ENCODE measurements at regions not wholly inside any gene's neighbourhood (a gene's known extent, or its start where the extent isn't known, plus 50 kb on each side); places are given as distances from the start of the nearest gene placed in this dataset.
A peak's percentile ranks its signal among the peaks of the same experiment; 100 is the strongest.
"Not testable (repeated sequence)": the region's sequence is repeated elsewhere in the genome, so short reads cannot be mapped to it uniquely, and the experiment has no call there.

- no peak overlapping the region for H3K4me2 ChIP-seq
- no peaks in the 10 kb centered on the region for H3K9me3 ChIP-seq (ENCODE audit: insufficient read depth, low read depth)
- POLR2A ChIA-PET (ENCODE audit: unreplicated experiment), result no interaction called here
- no peaks in the 10 kb centered on the region for H3F3A ChIP-seq (ENCODE audit: insufficient read depth, low read depth)
- no peak for TF ChIP-seq CTCF (conservative IDR thresholded peaks at IDR 0.05)
- TF ChIP-seq EZH2 (IDR thresholded peaks at IDR 0.05; ENCODE audit: low read depth), result no peak
- H2AFZ ChIP-seq, result no peak overlapping the region
- no peaks in the 10 kb centered on the region for H4K20me1 ChIP-seq (ENCODE audit: insufficient read depth)
- CTCF ChIA-PET, result no interaction called here
- H3K36me3 ChIP-seq (ENCODE audit: low read depth), result no peaks in the 10 kb centered on the region
- BruUV-seq (replicated peaks), result no TSS peak
- no peaks in the 10 kb centered on the region for H3K9me2 ChIP-seq (ENCODE audit: insufficient read depth)
- H3K27me3 ChIP-seq (ENCODE audit: insufficient read depth, low read depth), result peaks cover 16% of the 10 kb centered on the region
- intact Hi-C loops (cut with micrococcal nuclease; ENCODE audit: unreplicated experiment), result no loop called here
- H3K4me1 ChIP-seq (replicated peaks; ENCODE audit: insufficient read depth), result no peaks in the 10 kb centered on the region
- no peaks in the 10 kb centered on the region for H3K79me2 ChIP-seq (ENCODE audit: low read depth)
- no peak overlapping the region for H3K27ac ChIP-seq
- H3K4me3 ChIP-seq, result no peak overlapping the region
- DNase-seq, result no peak
These were observed 277.5 kb upstream of the SGCG start for GRCh38 chr13:22903301-22903700.

- intact Hi-C loops (cut with micrococcal nuclease; ENCODE audit: unreplicated experiment), result no loop called here
- TF ChIP-seq EZH2 (IDR thresholded peaks at IDR 0.05; ENCODE audit: low read depth) (no peak), CTCF (conservative IDR thresholded peaks at IDR 0.05) (no peak)
- ChIA-PET POLR2A (ENCODE audit: unreplicated experiment) (no interaction called here), CTCF (no interaction called here)
- H3K4me2 ChIP-seq, result no peak overlapping the region
- no peaks in the 10 kb centered on the region for H3F3A ChIP-seq (ENCODE audit: insufficient read depth, low read depth)
- no peaks in the 10 kb centered on the region for H3K36me3 ChIP-seq (ENCODE audit: low read depth)
- H3K27ac ChIP-seq, result no peak overlapping the region
- BruUV-seq (replicated peaks), result no TSS peak
- no peaks in the 10 kb centered on the region for H3K9me3 ChIP-seq (ENCODE audit: insufficient read depth, low read depth)
- H3K27me3 ChIP-seq (ENCODE audit: insufficient read depth, low read depth), result peaks cover 16% of the 10 kb centered on the region
- no peaks in the 10 kb centered on the region for H3K4me1 ChIP-seq (replicated peaks; ENCODE audit: insufficient read depth)
- no peaks in the 10 kb centered on the region for H4K20me1 ChIP-seq (ENCODE audit: insufficient read depth)
- no peaks in the 10 kb centered on the region for H3K79me2 ChIP-seq (ENCODE audit: low read depth)
- H3K4me3 ChIP-seq, result no peak overlapping the region
- no peak overlapping the region for H2AFZ ChIP-seq
- no peak for DNase-seq
- H3K9me2 ChIP-seq (ENCODE audit: insufficient read depth), result no peaks in the 10 kb centered on the region
These were observed 276.9 kb upstream of the SGCG start for GRCh38 chr13:22903925-22904324.

- Histone ChIP-seq H3K9me3 (ENCODE audit: insufficient read depth, low read depth) (no peaks in the 10 kb centered on the region; the same call in 1 of the 2 replicates), H3K36me3 (ENCODE audit: low read depth) (no peaks in the 10 kb centered on the region), H3K27me3 (ENCODE audit: insufficient read depth, low read depth) (peaks cover 48% of the 10 kb centered on the region), H3K79me2 (ENCODE audit: low read depth) (no peaks in the 10 kb centered on the region), H3K27ac (no peak overlapping the region), H3K4me3 (peak overlapping the region; percentile 33; the same call in 1 of the 2 replicates), H3F3A (ENCODE audit: insufficient read depth, low read depth) (no peaks in the 10 kb centered on the region), H3K4me2 (peak overlapping the region; percentile 60), H3K4me1 (replicated peaks; ENCODE audit: insufficient read depth) (no peaks in the 10 kb centered on the region), H4K20me1 (ENCODE audit: insufficient read depth) (no peaks in the 10 kb centered on the region), H2AFZ (no peak overlapping the region), H3K9me2 (ENCODE audit: insufficient read depth) (no peaks in the 10 kb centered on the region)
- ChIA-PET CTCF (no interaction called here), POLR2A (ENCODE audit: unreplicated experiment) (no interaction called here)
- DNase-seq, result no peak
- TF ChIP-seq EZH2 (IDR thresholded peaks at IDR 0.05; ENCODE audit: low read depth), result no peak
- no peak for TF ChIP-seq CTCF (conservative IDR thresholded peaks at IDR 0.05)
- BruUV-seq (replicated peaks), result no TSS peak
- intact Hi-C loops (cut with micrococcal nuclease; ENCODE audit: unreplicated experiment), result no loop called here
These were observed 265.2 kb upstream of the SGCG start for GRCh38 chr13:22915442-22916082.

GRCh38 chr13:22916276-22916675, 264.5 kb upstream of the SGCG start:
- POLR2A ChIA-PET (ENCODE audit: unreplicated experiment); H4K20me1 ChIP-seq (ENCODE audit: insufficient read depth); DNase-seq; intact Hi-C loops (cut with micrococcal nuclease; ENCODE audit: unreplicated experiment); H3K4me2 ChIP-seq; H2AFZ ChIP-seq; H3K4me3 ChIP-seq; H3K9me3 ChIP-seq (ENCODE audit: insufficient read depth, low read depth); H3K79me2 ChIP-seq (ENCODE audit: low read depth); H3F3A ChIP-seq (ENCODE audit: insufficient read depth, low read depth); H3K4me1 ChIP-seq (replicated peaks; ENCODE audit: insufficient read depth); CTCF ChIA-PET; H3K27ac ChIP-seq; BruUV-seq (replicated peaks); H3K9me2 ChIP-seq (ENCODE audit: insufficient read depth); H3K36me3 ChIP-seq (ENCODE audit: low read depth): not testable (repeated sequence)
- peaks cover 48% of the 10 kb centered on the region for H3K27me3 ChIP-seq (ENCODE audit: insufficient read depth, low read depth)
